GM18505 (cell line): ENCODE measurements at regions not wholly inside any gene's neighbourhood (a gene's known extent, or its start where the extent isn't known, plus 50 kb on each side); places are given as distances from the start of the nearest gene placed in this dataset.
"Not testable (repeated sequence)": the region's sequence is repeated elsewhere in the genome, so short reads cannot be mapped to it uniquely, and the experiment has no call there.

Experiments used
- ATAC-seq: cut with Tn5 transposase; IDR thresholded peaks from one replicate; pipeline ENCODE4 v1.9.1; 2021; ENCODE audit not compliant: unreplicated experiment
- POLR2A ChIP-seq: IDR thresholded peaks from 4 replicates; pipeline ENCODE4 v1.6.1; 2011; ENCODE audit warnings: borderline replicate concordance; ENCODE audit not compliant: insufficient read depth, insufficient read length; ENCODE audit errors: extremely low read depth

GRCh38 chr6:4636881-4637224, 139.4 kb upstream of the CDYL start:
- TF ChIP-seq POLR2A: no peak
- no peak for ATAC-seq

DNA sequence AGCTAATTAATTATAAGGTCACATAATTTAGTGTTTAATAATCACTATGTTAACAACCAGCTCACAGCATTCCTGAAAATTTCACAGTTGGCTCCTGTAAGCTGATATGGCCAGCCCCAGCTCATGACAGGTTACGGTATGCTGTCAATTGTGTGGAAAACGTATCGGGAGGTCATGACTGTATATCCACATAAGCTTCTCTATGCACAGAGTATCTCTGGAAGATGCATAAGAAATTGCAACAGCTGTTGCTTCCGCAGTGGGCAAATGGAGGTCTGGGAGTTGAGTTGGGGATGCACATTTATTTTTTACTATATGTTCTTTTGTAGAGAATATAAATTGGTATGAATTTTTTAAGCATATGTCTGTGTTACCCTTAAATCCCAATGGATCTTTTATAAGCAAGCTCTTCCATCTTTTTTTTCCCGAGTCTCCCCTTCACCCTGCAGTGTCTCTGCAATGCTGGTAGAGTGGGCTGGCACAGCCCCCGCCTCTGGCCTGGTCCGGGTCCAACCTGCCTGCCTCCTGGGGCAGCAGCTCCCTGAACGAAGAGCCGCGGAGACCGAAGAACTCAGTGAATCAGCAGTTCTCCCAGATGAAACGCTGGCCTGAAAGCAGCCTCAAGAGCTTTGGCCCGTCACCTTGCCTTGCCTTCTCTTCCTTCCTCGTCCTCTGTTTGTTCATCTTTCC, 139.9 kb upstream of the CDYL start:
- ATAC-seq: no peak
- no peak for TF ChIP-seq POLR2A

DNA sequence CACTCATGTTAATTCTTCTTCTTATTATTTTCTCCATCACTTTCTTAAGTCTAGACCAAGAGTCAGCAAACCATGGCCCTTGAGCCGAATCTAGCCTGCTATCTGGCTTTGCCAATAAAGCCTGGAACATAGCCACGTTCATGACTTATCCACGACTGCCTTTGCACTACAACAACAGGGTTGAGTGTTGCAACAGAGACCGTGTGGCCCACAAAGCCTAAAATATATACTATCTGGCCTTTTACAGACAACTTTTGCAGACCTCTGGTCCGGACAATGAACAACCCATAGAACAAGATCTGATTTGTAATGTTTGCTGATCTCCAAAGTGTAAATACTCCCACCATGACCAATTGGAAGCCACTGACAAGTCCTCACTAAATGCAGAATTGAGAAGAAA, 140.5 kb upstream of the CDYL start:
- ATAC-seq: no peak
- no peak for TF ChIP-seq POLR2A

DNA sequence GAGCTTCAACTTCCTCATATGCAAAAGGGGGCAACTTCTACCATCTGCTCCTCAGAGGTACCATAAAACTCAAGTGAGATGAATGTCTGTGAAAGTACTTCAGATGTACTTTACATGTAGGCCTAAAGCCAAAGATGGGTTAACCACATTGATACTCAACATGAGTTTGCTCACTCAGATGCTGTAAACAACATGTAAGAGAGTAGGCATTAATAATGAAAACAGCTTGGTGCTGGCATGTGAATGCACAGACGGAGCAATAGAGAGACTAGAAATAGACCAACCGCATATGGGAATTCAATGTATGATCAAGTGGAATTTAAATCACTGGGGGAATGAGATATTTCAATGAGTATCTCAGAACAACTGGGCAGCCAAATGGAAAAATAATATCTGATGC, 143.8 kb upstream of the CDYL start:
- no peak for ATAC-seq
- TF ChIP-seq POLR2A: no peak

GRCh38 chr6:4629789-4630188, 146.4 kb upstream of the CDYL start:
- not testable (repeated sequence) for ATAC-seq

DNA sequence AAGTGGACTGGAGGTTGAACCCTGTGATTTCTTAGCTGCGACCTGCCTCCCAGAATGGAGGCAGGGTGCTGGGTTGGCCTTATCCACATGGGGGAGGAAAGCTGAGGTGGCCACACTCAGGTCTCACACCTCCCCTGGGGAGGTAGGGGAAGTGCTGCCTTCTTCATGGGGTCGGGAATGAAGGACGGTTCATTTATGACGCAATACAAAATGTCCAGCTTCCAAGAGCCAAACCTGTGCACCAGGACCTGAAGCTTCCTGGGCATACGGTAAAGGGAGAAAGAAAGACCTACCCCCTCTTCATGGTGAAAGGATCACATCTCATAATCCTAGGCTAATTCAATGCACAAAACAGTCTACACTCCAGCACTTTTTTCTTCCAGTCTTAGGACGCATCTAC, 150.6 kb upstream of the CDYL start:
- ATAC-seq: no peak
- no peak for TF ChIP-seq POLR2A

DNA sequence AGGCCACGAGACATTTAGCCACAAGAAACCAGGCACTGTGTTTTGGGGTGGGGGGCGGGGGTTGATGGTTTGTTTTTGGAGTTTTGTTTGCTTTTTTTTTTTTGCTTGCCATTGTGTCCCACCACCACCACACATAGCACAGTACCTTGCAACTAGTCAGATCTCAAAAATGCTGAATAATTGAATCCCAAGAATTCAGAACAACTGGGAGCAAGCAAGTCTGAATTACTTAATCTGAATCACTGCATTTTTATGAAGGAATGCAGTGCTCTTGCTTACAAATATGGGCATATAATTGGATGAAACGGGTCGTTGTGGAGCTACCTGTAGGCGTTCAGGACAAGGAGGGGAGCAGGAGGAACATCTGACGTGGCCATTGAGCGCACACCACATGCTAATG, 151.5 kb upstream of the CDYL start:
- no peak for ATAC-seq
- no peak for TF ChIP-seq POLR2A

DNA sequence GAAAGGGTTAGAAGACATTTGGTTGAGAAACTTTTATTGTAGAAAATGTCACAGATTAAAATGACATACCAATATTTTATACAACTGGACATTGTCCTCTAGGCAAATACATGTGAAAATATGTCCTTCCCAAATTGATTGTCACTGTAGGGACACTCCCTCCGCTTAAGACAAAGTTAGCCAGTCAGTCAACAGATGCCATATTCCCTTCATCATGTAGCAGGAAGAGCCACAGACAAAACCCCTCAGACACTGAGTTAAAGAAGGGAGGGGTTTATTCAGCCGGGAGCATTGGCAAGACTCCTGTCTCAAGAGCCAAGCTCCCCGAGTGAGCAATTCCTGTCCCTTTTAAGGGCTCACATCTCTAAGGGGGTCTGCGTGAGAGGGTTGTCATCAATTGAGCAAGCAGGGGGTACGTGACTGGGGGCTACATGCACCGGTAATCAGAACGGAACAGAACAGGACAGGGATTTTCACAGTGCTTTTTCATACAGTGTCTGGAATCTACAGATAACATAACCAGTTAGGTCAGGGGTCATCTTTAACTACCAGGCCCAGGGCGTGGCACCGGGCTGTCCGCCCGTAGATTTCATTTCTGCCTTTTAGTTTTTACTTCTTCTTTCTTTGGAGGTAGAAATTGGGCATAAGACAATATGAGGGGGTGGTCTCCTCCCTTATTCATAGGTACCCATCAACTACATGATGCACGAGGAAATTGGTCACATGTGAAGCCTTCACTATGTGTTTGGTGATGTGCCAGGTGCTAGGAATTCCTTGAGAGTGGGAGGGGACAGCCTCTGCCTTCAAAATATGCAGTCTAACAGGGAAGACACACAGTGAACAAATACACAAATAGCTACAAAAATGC, 155.7 kb upstream of the CDYL start:
- TF ChIP-seq POLR2A: no peak

GRCh38 chr6:4616311-4616710, 159.9 kb upstream of the CDYL start:
- no peak for TF ChIP-seq POLR2A

More for the DNA sequence above, 155.7 kb upstream of the CDYL start:
- no peak for ATAC-seq

DNA sequence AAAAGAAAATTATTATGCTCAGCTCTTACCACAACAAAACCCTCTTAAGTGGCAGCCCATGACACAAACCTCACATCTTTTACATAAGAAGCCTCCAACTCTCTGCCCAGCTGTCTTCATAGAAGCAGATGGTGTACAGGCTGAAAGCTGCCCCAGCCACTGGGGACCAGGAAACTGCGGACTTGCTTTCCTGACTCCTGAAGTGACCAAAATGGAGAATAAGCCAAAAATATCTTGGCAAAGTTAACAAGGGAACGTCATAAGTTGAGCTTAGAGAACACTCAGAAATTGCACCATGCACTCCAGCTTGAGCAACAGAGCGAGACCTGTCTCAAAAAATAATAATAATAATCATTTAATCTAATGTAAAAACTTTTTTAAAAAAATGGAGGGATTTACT, 160.3 kb upstream of the CDYL start:
- no peak for ATAC-seq
- TF ChIP-seq POLR2A: no peak

More at GRCh38 chr6:4616311-4616710, 159.9 kb upstream of the CDYL start:
- ATAC-seq: no peak

DNA sequence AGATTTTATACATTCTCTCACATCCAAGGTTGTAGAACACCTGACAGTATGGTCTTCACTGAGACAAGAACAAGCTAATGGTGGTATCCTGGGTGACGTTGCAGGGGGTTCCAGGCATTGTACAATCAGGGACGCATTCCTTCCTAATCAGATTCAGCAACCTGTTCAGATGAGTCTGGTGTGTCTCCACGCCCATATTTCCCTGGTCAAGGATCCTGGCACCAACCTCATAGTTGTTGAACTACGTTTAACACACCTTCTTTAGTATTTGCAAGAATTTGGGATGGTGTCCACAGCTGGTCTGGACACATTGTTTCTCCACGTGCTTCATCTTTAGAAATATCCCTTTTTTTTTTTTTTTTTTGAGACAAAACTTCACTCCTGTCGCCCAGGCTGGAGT, 161.0 kb upstream of the CDYL start:
- no peak for ATAC-seq
- TF ChIP-seq POLR2A: no peak

GRCh38 chr6:4614637-4615036, 161.6 kb upstream of the CDYL start:
- no peak for ATAC-seq
- no peak for TF ChIP-seq POLR2A

DNA sequence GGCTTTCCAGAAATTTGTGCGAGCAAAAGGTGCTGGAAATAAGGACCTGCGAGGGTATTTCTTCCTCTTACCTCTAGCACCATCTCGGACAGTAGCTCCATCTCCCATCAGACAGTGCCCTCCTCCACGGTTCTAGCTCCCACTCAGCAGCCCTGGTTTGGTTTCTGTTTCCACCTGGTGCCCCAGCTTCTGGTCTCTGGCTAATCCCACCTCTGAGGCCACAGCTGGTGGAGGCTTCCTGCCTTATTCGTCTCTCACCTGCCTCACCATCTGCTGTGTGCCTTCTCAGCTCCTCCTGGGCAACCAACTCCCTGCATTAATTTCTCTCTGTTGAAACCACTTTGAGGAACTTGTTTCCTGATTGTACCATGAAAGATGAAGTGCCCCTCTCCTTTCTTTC, 162.4 kb upstream of the CDYL start:
- TF ChIP-seq POLR2A: no peak
- ATAC-seq: no peak

DNA sequence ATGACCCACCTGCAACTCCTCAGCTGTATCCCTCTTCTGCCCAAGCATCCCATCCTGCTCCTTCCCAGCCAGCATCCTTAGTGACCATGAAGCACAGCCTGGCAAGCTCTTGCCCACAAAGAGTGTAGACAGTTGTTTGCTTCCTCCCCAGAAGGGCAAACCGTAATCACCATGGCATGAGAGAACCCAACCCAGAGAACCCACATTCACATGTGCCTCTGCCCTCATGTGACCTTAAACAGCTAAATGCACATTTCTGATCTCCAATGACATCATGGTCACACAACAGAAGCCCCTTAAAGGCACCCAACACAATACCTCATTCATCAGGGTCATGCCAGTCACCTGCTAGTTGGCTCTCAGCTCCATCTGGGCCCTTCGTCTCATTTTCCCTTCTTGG, 162.8 kb upstream of the CDYL start:
- ATAC-seq: no peak

More for the DNA sequence above, 162.8 kb upstream of the CDYL start:
- no peak for TF ChIP-seq POLR2A
